C4-2B (cell line): ENCODE measurements at regions not wholly inside any gene's neighbourhood (a gene's known extent, or its start where the extent isn't known, plus 50 kb on each side); places are given as distances from the start of the nearest gene placed in this dataset.

Experiments used
- ZFX ChIP-seq: fragments of 450-650 bp; IDR thresholded peaks from 2 replicates; pipeline ENCODE4 v1.6.1; 2017
- TF ChIP-seq, protein P1 (sequence below): fragments of 450-650 bp; conservative IDR thresholded peaks from 2 replicates; pipeline ENCODE4 v1.5.1; 2017; ENCODE audit warnings: mild to moderate bottlenecking

DNA sequence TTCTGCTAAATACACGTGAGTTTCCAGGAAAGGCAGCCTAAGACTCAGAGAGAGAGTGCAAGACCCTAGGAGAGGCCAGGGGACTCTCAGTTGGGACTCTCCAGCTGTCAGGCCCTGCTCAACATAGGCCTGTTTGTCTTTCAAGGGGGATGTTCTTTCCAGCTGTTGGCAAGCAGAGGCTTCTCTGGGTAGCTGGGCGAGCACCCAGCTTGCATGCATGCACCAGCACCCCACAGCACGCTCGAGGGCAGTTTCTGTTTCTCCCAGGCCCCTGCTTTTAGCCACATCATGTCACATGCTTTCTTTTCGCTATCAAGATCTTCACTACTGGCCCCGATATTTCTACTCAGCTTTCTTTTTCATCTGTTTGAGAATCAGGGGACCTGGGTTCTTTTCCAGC, 479.3 kb upstream of the HS6ST1 start:
- TF ChIP-seq, protein P1, sequence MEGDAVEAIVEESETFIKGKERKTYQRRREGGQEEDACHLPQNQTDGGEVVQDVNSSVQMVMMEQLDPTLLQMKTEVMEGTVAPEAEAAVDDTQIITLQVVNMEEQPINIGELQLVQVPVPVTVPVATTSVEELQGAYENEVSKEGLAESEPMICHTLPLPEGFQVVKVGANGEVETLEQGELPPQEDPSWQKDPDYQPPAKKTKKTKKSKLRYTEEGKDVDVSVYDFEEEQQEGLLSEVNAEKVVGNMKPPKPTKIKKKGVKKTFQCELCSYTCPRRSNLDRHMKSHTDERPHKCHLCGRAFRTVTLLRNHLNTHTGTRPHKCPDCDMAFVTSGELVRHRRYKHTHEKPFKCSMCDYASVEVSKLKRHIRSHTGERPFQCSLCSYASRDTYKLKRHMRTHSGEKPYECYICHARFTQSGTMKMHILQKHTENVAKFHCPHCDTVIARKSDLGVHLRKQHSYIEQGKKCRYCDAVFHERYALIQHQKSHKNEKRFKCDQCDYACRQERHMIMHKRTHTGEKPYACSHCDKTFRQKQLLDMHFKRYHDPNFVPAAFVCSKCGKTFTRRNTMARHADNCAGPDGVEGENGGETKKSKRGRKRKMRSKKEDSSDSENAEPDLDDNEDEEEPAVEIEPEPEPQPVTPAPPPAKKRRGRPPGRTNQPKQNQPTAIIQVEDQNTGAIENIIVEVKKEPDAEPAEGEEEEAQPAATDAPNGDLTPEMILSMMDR, result no peak
- no peak for TF ChIP-seq ZFX
